Neural cell (in vitro differentiated cells): ENCODE measurements at regions not wholly inside any gene's neighbourhood (a gene's known extent, or its start where the extent isn't known, plus 50 kb on each side); places are given as distances from the start of the nearest gene placed in this dataset.

Source experiments
- H2AFZ ChIP-seq: fragments of 200-600, 300-800 bp; sonication (generic), shearing (Covaris generic); 2 replicates; pipeline ENCODE4 v1.6.0; 2014; ENCODE audit warnings: low read depth, mild to moderate bottlenecking, antibody characterized with exemption, low read length, moderate library complexity
- H3F3A ChIP-seq: fragments of 200-600 bp; shearing (Covaris generic); 2 replicates; pipeline ENCODE4 v1.6.1; 2016; ENCODE audit warnings: mild to moderate bottlenecking, moderate library complexity, mixed read lengths, antibody characterized with exemption, low read length; ENCODE audit not compliant: insufficient read depth, poor library complexity, severe bottlenecking
- H3K27ac ChIP-seq: fragments of 200-600, 300-800 bp; sonication (generic), shearing (Covaris generic); 2 replicates; pipeline ENCODE4 v1.5.1; 2014; ENCODE audit warnings: mild to moderate bottlenecking, low read length, moderate library complexity
- H3K27me3 ChIP-seq: fragments of 300-800, 200-600 bp; sonication (generic), shearing (Covaris generic); 2 replicates; pipeline ENCODE4 v1.6.0; 2014; ENCODE audit warnings: mild to moderate bottlenecking, low read depth, low read length, moderate library complexity; ENCODE audit not compliant: insufficient read depth
- H3K36me3 ChIP-seq: fragments of 300-800, 200-600 bp; sonication (generic), shearing (Covaris generic); 2 replicates; pipeline ENCODE4 v1.5.1; 2014; ENCODE audit warnings: mild to moderate bottlenecking, antibody characterized with exemption, low read length, moderate library complexity; ENCODE audit not compliant: insufficient read depth
- H3K4me2 ChIP-seq: fragments of 300-800, 200-600 bp; sonication (generic), shearing (Covaris generic); 2 replicates; pipeline ENCODE4 v1.6.0; 2014; ENCODE audit warnings: mild to moderate bottlenecking, low read length
- H3K4me3 ChIP-seq: fragments of 300-800, 200-600 bp; sonication (generic), shearing (Covaris generic); 2 replicates; pipeline ENCODE4 v1.5.1; 2014; ENCODE audit warnings: mild to moderate bottlenecking, low read length, moderate library complexity
- H3K79me2 ChIP-seq: fragments of 200-600 bp; shearing (Covaris generic); replicated peaks from 2 replicates; pipeline ENCODE4 v1.6.0; 2014; ENCODE audit warnings: mild to moderate bottlenecking, low read length, moderate library complexity; ENCODE audit not compliant: insufficient read depth
- H3K9ac ChIP-seq: fragments of 300-800, 200-600 bp; sonication (generic), shearing (Covaris generic); 2 replicates; pipeline ENCODE4 v1.6.1; 2016; ENCODE audit warnings: mild to moderate bottlenecking, low read length, mixed read lengths
- H3K9me2 ChIP-seq: fragments of 200-600 bp; shearing (Covaris generic); 2 replicates; pipeline ENCODE4 v1.6.1; 2016; ENCODE audit warnings: mild to moderate bottlenecking, low read length, mixed read lengths; ENCODE audit not compliant: insufficient read depth
- H3K9me3 ChIP-seq: fragments of 200-600, 300-800 bp; sonication (generic), shearing (Covaris generic); 2 replicates; pipeline ENCODE4 v1.6.1; 2016; ENCODE audit warnings: mild to moderate bottlenecking, mixed run types, low read length, moderate library complexity, mixed read lengths
- H4K20me1 ChIP-seq: fragments of 200-600 bp; shearing (Covaris generic); 2 replicates; pipeline ENCODE4 v1.6.1; 2016; ENCODE audit warnings: mild to moderate bottlenecking, mixed run types; ENCODE audit not compliant: insufficient read depth
- CTCF ChIP-seq: fragments of 450-650 bp; IDR thresholded peaks from 2 replicates; pipeline ENCODE4 v1.5.1; 2014; ENCODE audit warnings: antibody characterized with exemption, mild to moderate bottlenecking, moderate library complexity; ENCODE audit not compliant: poor library complexity, severe bottlenecking
- EP300 ChIP-seq: fragments of 450-650 bp; conservative IDR thresholded peaks from 2 replicates; pipeline ENCODE4 v1.6.1; 2014; ENCODE audit warnings: antibody characterized with exemption, mild to moderate bottlenecking, moderate library complexity; ENCODE audit not compliant: poor library complexity, severe bottlenecking
- EZH2 ChIP-seq: fragments of 200-600, 300-800 bp; shearing (Covaris generic), sonication (generic); IDR thresholded peaks from 2 replicates; pipeline ENCODE4 v1.6.1; 2014; ENCODE audit warnings: antibody characterized with exemption, low read length, borderline replicate concordance, mild to moderate bottlenecking; ENCODE audit not compliant: insufficient read depth, poor library complexity, severe bottlenecking
- MXI1 ChIP-seq: fragments of 450-650 bp; conservative IDR thresholded peaks from 2 replicates; pipeline ENCODE4 v1.6.1; 2014; ENCODE audit warnings: antibody characterized with exemption, mild to moderate bottlenecking; ENCODE audit not compliant: poor library complexity, severe bottlenecking
- POLR2AphosphoS5 ChIP-seq: IDR thresholded peaks from 2 replicates; pipeline ENCODE4 v1.6.1; 2012
- REST ChIP-seq: IDR thresholded peaks from 2 replicates; pipeline ENCODE4 v1.6.1; 2012; ENCODE audit warnings: borderline replicate concordance
- SMC3 ChIP-seq: fragments of 450-650 bp; conservative IDR thresholded peaks from 2 replicates; pipeline ENCODE4 v1.6.1; 2014; ENCODE audit warnings: antibody characterized with exemption, mild to moderate bottlenecking, moderate library complexity; ENCODE audit not compliant: poor library complexity
- TAF1 ChIP-seq: IDR thresholded peaks from 2 replicates; pipeline ENCODE4 v1.6.1; 2012; ENCODE audit warnings: low read depth

- Histone ChIP-seq H3K4me3 (no peak overlapping the region), H3K9me2 (no peaks in the 10 kb centered on the region), H2AFZ (no peak overlapping the region), H3K9me3 (no peaks in the 10 kb centered on the region), H3K36me3 (no peaks in the 10 kb centered on the region), H3K27ac (no peak overlapping the region), H3F3A (no peaks in the 10 kb centered on the region), H4K20me1 (no peaks in the 10 kb centered on the region), H3K27me3 (no peaks in the 10 kb centered on the region), H3K9ac (no peak overlapping the region), H3K4me2 (no peak overlapping the region), H3K79me2 (no peaks in the 10 kb centered on the region)
- TF ChIP-seq EP300 = no peak
- TF ChIP-seq REST = no peak
- TF ChIP-seq POLR2AphosphoS5 = no peak
- no peak for TF ChIP-seq EZH2
- TF ChIP-seq SMC3 = no peak
- no peak for TF ChIP-seq CTCF
- no peak for TF ChIP-seq MXI1
These were observed 55.3 kb upstream of the CHST9 start for GRCh38 chr18:27240383-27240782.

- H3K9me2 ChIP-seq = no peaks in the 10 kb centered on the region
- no peaks in the 10 kb centered on the region for H3K36me3 ChIP-seq
- H2AFZ ChIP-seq = no peak overlapping the region
- H3K4me3 ChIP-seq = no peak overlapping the region
- H3K79me2 ChIP-seq = no peaks in the 10 kb centered on the region
- H4K20me1 ChIP-seq = no peaks in the 10 kb centered on the region
- H3K4me2 ChIP-seq = no peak overlapping the region
- no peak overlapping the region for H3K27ac ChIP-seq
- H3F3A ChIP-seq = no peaks in the 10 kb centered on the region
- H3K9ac ChIP-seq = no peak overlapping the region
- H3K9me3 ChIP-seq = no peaks in the 10 kb centered on the region
- no peak for TF ChIP-seq SMC3
- TF ChIP-seq EZH2 = no peak
- TF ChIP-seq EP300 = no peak
- no peak for TF ChIP-seq REST
- TF ChIP-seq TAF1 = no peak
- no peaks in the 10 kb centered on the region for H3K27me3 ChIP-seq
These were observed 54.6 kb upstream of the CHST9 start for GRCh38 chr18:27239669-27240068.
